Endodermal cell (in vitro differentiated cells): ENCODE measurements at regions not wholly inside any gene's neighbourhood (a gene's known extent, or its start where the extent isn't known, plus 50 kb on each side); places are given as distances from the start of the nearest gene placed in this dataset.

Experiments
- DNase-seq: peaks from one replicate; pipeline ENCODE4 v3.0.0-alpha.2; 2017
- H3K27ac ChIP-seq: 2 replicates; pipeline ENCODE4 v1.5.1; 2013; ENCODE audit warnings: mild to moderate bottlenecking, low read depth, low read length, moderate library complexity
- H3K27me3 ChIP-seq: 2 replicates; pipeline ENCODE4 v1.6.1; 2013; ENCODE audit warnings: mild to moderate bottlenecking, low read length, moderate library complexity; ENCODE audit not compliant: insufficient read depth, control insufficient read depth, poor library complexity, severe bottlenecking
- H3K36me3 ChIP-seq: 2 replicates; pipeline ENCODE4 v1.7.0; 2013; ENCODE audit warnings: mild to moderate bottlenecking, low read length, moderate library complexity; ENCODE audit not compliant: control insufficient read depth, insufficient read depth
- H3K4me1 ChIP-seq: one replicate; pipeline ENCODE4 v1.7.0; 2013; ENCODE audit warnings: low read length; ENCODE audit not compliant: control insufficient read depth, insufficient read depth
- H3K4me3 ChIP-seq: 2 replicates; pipeline ENCODE4 v1.5.1; 2013; ENCODE audit warnings: mild to moderate bottlenecking, low read length, moderate library complexity
- H3K9ac ChIP-seq: 2 replicates; pipeline ENCODE4 v1.6.1; 2013; ENCODE audit warnings: mild to moderate bottlenecking, low read length, moderate library complexity; ENCODE audit not compliant: poor library complexity, severe bottlenecking; ENCODE audit errors: extremely low read depth
- H3K9me3 ChIP-seq: 2 replicates; pipeline ENCODE4 v1.6.1; 2013; ENCODE audit warnings: mild to moderate bottlenecking, low read length, moderate library complexity; ENCODE audit not compliant: control insufficient read depth
- H3K27ac Mint-ChIP-seq: 2 replicates; pipeline ENCODE4 v1.8.0; 2020; ENCODE audit warnings: mixed read lengths
- H3K27me3 Mint-ChIP-seq: 2 replicates; pipeline ENCODE4 v1.8.0; 2021; ENCODE audit warnings: mild to moderate bottlenecking, mixed read lengths; ENCODE audit not compliant: insufficient read depth
- H3K36me3 Mint-ChIP-seq: 2 replicates; pipeline ENCODE4 v1.8.0; 2020; ENCODE audit warnings: low read depth, mixed read lengths
- H3K4me1 Mint-ChIP-seq: 2 replicates; pipeline ENCODE4 v1.8.0; 2020; ENCODE audit warnings: mixed read lengths
- H3K4me3 Mint-ChIP-seq: 2 replicates; pipeline ENCODE4 v1.8.0; 2020; ENCODE audit warnings: mild to moderate bottlenecking, moderate library complexity, mixed read lengths
- H3K9me3 Mint-ChIP-seq: 2 replicates; pipeline ENCODE4 v1.8.0; 2020; ENCODE audit warnings: mild to moderate bottlenecking, mixed read lengths
- WGBS, 2 experiments: methylation state at CpG; one replicate each; pipeline versions ENCODE4 v1.1.5 to v1.1.7; 2013; ENCODE audit warnings: missing lambda C conversion rate in 2 of 2, mixed read lengths in 1 of 2; ENCODE audit not compliant: insufficient coverage in 1 of 2, insufficient read length in 1 of 2; 5-methylcytosine and 5-hydroxymethylcytosine counted together
- TF ChIP-seq, protein P1 (sequence below): fragments of 200-600 bp; sonication (generic); conservative IDR thresholded peaks from 2 replicates; pipeline ENCODE4 v1.5.0; 2021; ENCODE audit warnings: antibody characterized with exemption, mild to moderate bottlenecking

DNA sequence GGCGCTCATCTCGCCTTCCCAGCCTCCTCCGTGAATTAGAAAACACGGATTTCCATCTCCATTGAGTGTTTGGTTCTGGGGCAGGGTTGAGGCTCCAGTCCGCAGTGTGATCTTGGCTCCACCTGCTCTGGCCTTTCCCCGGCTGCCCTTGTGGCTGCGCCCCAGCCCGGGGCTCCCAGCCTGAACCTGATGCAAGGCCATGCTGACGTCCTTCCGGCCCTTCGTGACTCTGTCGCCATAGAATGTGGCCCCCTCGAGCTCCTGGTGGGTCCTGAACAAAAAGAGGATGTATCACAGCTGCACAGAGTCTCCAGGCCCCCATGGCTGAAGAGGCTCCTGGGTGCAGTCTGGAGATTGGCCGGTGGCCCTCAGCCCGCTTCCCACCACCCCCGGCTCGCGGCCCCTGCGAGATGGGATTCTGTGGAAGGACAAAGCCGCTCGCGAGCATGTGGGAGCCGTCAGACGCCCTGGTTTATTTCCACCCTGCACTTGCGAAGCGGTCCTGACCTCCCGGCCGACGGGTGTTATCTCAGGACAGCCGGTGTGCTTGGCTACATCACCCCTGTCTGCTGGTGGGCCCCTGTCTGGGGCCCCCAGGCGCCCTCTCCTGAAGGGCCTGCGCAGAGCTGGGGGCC lies 1214.0 kb downstream of the BRD1 start:
- DNase-seq: no peak
- Histone ChIP-seq H3K36me3 (no peaks in the 10 kb centered on the region), H3K4me3 (no peak overlapping the region), H3K9ac (no peak overlapping the region), H3K9me3 (no peaks in the 10 kb centered on the region), H3K27ac (no peak overlapping the region), H3K4me1 (no peaks in the 10 kb centered on the region), H3K27me3 (no peaks in the 10 kb centered on the region)
- WGBS, 2 experiments: 92 to 96% methylated on average over 17 to 32 of the region's 32 CpGs
- H3K4me3 Mint-ChIP-seq: no peak overlapping the region
- TF ChIP-seq, protein P1, sequence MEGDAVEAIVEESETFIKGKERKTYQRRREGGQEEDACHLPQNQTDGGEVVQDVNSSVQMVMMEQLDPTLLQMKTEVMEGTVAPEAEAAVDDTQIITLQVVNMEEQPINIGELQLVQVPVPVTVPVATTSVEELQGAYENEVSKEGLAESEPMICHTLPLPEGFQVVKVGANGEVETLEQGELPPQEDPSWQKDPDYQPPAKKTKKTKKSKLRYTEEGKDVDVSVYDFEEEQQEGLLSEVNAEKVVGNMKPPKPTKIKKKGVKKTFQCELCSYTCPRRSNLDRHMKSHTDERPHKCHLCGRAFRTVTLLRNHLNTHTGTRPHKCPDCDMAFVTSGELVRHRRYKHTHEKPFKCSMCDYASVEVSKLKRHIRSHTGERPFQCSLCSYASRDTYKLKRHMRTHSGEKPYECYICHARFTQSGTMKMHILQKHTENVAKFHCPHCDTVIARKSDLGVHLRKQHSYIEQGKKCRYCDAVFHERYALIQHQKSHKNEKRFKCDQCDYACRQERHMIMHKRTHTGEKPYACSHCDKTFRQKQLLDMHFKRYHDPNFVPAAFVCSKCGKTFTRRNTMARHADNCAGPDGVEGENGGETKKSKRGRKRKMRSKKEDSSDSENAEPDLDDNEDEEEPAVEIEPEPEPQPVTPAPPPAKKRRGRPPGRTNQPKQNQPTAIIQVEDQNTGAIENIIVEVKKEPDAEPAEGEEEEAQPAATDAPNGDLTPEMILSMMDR: no peak
- H3K4me1 Mint-ChIP-seq: no peaks in the 10 kb centered on the region
- H3K27ac Mint-ChIP-seq: no peak overlapping the region
- no peaks in the 10 kb centered on the region for H3K27me3 Mint-ChIP-seq
- peaks cover 4% of the 10 kb centered on the region for H3K36me3 Mint-ChIP-seq
- H3K9me3 Mint-ChIP-seq: no peaks in the 10 kb centered on the region

DNA sequence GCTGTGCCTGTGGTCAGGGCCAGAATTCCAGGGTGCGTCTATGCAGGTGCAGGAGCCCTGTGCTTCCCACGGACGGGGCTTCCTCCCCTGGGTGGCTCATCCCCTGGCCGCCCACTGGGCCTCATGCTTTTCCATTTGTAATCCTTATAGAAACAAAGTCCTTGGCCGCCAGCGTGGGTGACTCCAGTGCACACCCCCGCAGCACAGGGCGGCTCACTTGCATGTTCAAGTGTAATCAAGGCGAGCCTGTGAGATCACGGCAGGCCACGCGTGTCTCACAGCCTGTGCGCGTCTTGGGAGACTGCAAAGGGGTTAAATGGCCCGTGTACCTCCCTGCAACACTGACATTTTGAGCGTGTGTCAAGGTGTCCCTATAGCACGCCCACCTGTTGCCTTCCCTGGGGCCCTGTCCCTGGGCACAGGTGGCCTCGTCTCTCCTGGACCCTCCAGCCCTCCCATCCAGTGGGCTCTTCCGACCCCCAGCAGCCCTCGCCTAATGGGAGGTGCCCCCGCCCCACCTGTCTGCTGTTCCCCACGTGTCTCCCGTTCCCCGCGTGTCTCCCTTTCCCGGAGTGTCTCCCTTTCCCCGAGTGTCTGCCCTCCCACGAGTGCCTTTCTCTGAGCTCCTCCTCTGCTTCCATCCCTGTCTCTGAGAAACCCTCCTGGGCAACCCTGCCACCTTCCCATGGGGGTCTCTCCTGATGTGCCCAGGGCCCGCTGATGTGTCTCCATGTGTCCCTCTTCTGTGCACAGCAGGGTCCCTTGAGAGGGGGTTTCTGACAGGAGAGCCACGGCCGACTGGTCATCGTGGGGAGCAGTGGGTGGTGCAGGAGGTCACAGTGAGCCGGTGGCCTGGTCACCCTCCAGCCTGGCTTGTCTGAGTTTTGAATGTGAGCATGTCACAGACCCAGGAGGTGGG lies 1215.3 kb downstream of the BRD1 start:
- TF ChIP-seq, protein P1: no peak
- Histone ChIP-seq H3K4me1 (no peaks in the 10 kb centered on the region), H3K36me3 (no peaks in the 10 kb centered on the region), H3K9ac (no peak overlapping the region), H3K9me3 (no peaks in the 10 kb centered on the region), H3K27me3 (no peaks in the 10 kb centered on the region), H3K4me3 (no peak overlapping the region), H3K27ac (no peak overlapping the region)
- DNase-seq: no peak
- Mint-ChIP-seq H3K27me3 (no peaks in the 10 kb centered on the region), H3K9me3 (no peaks in the 10 kb centered on the region), H3K4me3 (no peak overlapping the region), H3K4me1 (no peaks in the 10 kb centered on the region), H3K36me3 (peaks cover 4% of the 10 kb centered on the region), H3K27ac (no peak overlapping the region)
- 91 to 92% methylated on average over 24 to 33 of the region's 33 CpGs for WGBS, 2 experiments

DNA sequence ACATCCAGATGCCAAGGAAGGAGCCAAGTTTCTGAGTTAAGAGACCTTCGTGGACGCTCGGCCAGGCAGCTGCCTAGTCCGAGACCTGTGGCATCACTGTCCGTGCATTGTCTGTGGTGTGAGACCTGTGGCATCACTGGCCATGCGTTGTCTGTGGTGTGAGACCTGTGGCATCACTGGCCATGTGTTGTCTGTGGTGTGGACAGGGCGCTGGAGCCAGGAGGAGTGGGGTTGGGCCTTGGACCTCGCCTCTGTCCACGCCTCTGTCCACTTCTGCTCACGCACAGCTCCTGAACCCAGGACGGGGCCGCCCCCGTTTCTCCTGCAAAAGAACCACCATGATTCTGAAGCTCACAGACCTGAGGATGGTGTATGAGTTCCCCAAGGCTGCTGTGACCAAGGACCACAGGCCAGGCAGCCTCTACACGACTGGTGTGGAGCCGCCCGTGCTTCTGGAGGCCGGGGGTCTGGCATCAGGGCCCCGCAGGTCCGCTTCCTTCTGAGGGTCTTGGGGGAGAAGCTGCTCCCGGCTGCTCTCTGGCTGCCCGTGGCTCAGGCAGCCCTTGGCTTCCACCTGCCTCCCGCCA lies 1218.3 kb downstream of the BRD1 start:
- no peaks in the 10 kb centered on the region for H3K27me3 Mint-ChIP-seq
- H3K9me3 Mint-ChIP-seq: peaks cover 4% of the 10 kb centered on the region
- Histone ChIP-seq H3K9ac (no peak overlapping the region), H3K4me3 (no peak overlapping the region), H3K27ac (no peak overlapping the region), H3K9me3 (no peaks in the 10 kb centered on the region), H3K27me3 (no peaks in the 10 kb centered on the region), H3K36me3 (no peaks in the 10 kb centered on the region), H3K4me1 (no peaks in the 10 kb centered on the region)
- DNase-seq: no peak
- TF ChIP-seq, protein P1: no peak
- no peak overlapping the region for H3K4me3 Mint-ChIP-seq
- no peaks in the 10 kb centered on the region for H3K4me1 Mint-ChIP-seq
- 86 to 87% methylated on average over 17 to 22 of the region's 22 CpGs for WGBS, 2 experiments
- H3K36me3 Mint-ChIP-seq: peaks cover 4% of the 10 kb centered on the region
- no peak overlapping the region for H3K27ac Mint-ChIP-seq
